ENCODE measurements at regions not wholly inside any gene's neighbourhood (a gene's known extent, or its start where the extent isn't known, plus 50 kb on each side); places are given as distances from the start of the nearest gene placed in this dataset.

GRCh38 chr6:164247106-164247505 is 832.6 kb downstream of the QKI start:
- no peak overlapping the region for H3K4me3 ChIP-seq (ENCODE audit: low read depth, low read length)
- DNase-seq (ENCODE audit: low read depth): no peak
- TF ChIP-seq, protein P1, sequence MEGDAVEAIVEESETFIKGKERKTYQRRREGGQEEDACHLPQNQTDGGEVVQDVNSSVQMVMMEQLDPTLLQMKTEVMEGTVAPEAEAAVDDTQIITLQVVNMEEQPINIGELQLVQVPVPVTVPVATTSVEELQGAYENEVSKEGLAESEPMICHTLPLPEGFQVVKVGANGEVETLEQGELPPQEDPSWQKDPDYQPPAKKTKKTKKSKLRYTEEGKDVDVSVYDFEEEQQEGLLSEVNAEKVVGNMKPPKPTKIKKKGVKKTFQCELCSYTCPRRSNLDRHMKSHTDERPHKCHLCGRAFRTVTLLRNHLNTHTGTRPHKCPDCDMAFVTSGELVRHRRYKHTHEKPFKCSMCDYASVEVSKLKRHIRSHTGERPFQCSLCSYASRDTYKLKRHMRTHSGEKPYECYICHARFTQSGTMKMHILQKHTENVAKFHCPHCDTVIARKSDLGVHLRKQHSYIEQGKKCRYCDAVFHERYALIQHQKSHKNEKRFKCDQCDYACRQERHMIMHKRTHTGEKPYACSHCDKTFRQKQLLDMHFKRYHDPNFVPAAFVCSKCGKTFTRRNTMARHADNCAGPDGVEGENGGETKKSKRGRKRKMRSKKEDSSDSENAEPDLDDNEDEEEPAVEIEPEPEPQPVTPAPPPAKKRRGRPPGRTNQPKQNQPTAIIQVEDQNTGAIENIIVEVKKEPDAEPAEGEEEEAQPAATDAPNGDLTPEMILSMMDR (IDR thresholded peaks at IDR 0.05; ENCODE audit: low read depth, low read length, missing control alignments): no peak

DNA sequence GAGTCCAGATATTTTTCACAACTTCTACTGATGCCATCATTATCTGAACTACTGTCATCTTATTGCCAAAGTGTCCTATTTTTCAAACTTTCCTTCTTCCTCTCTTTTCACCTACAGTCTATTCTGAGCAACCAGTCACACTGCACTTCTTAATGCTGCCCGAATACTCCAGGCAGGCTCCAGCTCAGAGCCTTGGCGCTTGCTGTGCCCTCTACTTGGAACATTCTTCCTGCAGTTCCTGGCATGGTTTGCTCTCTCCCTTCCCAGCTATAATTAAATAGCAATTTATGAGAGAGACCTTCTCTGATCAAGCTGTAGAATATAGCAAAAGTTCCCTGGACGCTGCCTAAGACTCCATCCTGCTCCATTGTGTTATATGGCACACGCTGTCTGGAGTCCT is 831.6 kb downstream of the QKI start:
- H3K4me3 ChIP-seq (ENCODE audit: low read depth, low read length): no peak overlapping the region
- DNase-seq (ENCODE audit: low read depth): no peak
- TF ChIP-seq, protein P1 (IDR thresholded peaks at IDR 0.05; ENCODE audit: low read depth, low read length, missing control alignments): no peak

DNA sequence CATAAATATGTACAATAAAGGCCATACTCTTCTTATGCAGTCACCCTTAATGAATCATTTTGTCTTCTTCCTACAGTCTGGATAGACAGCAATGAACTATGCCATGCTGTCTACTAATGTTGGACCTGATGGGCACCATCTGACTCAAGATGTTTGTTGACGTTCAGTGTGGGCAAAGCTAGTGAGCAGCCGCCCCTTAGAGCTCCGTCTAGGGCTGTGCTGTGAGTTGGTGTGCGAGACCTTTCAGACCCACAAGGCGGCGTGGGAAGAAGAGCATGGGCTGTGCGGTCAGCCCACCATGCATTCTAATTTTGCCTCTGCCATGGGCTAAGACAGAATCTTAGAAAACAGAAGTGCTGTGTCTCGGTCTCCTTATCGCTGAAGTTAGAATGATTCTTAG is 829.4 kb downstream of the QKI start:
- H3K4me3 ChIP-seq (ENCODE audit: low read depth, low read length): no peak overlapping the region
- no peak for DNase-seq (ENCODE audit: low read depth)
- TF ChIP-seq, protein P1 (IDR thresholded peaks at IDR 0.05; ENCODE audit: low read depth, low read length, missing control alignments): no peak

- H3K4me3 ChIP-seq (ENCODE audit: low read depth, low read length): no peak overlapping the region
- DNase-seq (ENCODE audit: low read depth): no peak
- TF ChIP-seq, protein P1 (IDR thresholded peaks at IDR 0.05; ENCODE audit: low read depth, low read length, missing control alignments): no peak
Measured at GRCh38 chr6:164243012-164243610, 828.6 kb downstream of the QKI start.

DNA sequence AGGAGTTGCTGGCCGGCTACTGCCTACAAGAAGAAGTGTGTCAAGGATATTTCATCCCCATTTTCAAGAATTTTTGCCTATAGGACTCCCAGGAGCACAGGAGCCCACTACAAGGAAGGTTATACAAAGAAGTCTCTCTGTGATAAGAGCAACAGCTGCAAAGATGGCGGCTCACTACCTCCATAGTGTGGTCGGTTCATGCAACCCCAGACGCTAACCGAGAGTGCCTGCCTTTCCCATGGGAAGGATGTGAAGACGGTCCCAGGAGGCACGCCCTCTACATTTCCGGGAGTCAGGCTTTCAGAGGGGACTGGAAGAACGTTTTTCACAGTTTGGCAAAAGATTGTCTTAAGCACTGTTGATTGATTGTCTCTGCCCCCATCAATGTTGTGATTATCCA is 816.3 kb downstream of the QKI start:
- no peak overlapping the region for H3K4me3 ChIP-seq (ENCODE audit: low read depth, low read length)
- DNase-seq (ENCODE audit: low read depth): no peak
- TF ChIP-seq, protein P1 (IDR thresholded peaks at IDR 0.05; ENCODE audit: low read depth, low read length, missing control alignments): no peak

DNA sequence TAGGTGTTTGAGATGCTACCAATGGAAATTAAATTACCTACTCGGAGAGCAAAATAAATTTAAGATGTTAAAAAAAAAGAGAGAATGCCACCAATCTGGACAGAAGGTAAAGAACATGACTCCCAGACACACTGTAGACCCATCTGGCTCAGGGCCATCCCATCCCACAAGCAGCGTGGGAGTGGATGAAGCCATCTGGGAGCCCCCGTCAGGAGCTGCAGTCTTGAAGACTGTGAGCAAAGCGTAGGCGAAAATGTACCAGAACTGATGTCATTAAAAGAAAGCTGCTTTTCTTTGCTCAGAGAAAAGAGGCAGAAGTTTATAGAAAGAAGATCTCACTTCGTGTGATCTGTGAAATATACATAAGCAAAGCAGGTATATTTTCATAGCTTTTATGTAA is 815.7 kb downstream of the QKI start:
- TF ChIP-seq, protein P1 (IDR thresholded peaks at IDR 0.05; ENCODE audit: low read depth, low read length, missing control alignments): no peak
- no peak for DNase-seq (ENCODE audit: low read depth)

GRCh38 chr6:164229716-164230115 is 815.2 kb downstream of the QKI start:
- no peak for DNase-seq (ENCODE audit: low read depth)
- no peak overlapping the region for H3K4me3 ChIP-seq (ENCODE audit: low read depth, low read length)
- TF ChIP-seq, protein P1 (IDR thresholded peaks at IDR 0.05; ENCODE audit: low read depth, low read length, missing control alignments): no peak

More for the DNA sequence above, 815.7 kb downstream of the QKI start:
- H3K4me3 ChIP-seq (ENCODE audit: low read depth, low read length): no peak overlapping the region

Data from GM12864 (cell line).